NB4 (cell line): ENCODE measurements at regions not wholly inside any gene's neighbourhood (a gene's known extent, or its start where the extent isn't known, plus 50 kb on each side); places are given as distances from the start of the nearest gene placed in this dataset.

Experiments used
- POLR2A ChIP-seq: IDR thresholded peaks from 2 replicates; pipeline ENCODE4 v1.6.1; 2011; ENCODE audit warnings: mild to moderate bottlenecking; ENCODE audit not compliant: insufficient read length; ENCODE audit errors: extremely low read depth
- TF ChIP-seq, protein P1 (sequence below): IDR thresholded peaks from one replicate; pipeline ENCODE4 v1.5.1; 2012; ENCODE audit warnings: low read depth, low read length
- TF ChIP-seq, protein P2 (sequence below): IDR thresholded peaks from 2 replicates; pipeline ENCODE4 v1.6.1; 2011; ENCODE audit warnings: low read depth, low read length

DNA sequence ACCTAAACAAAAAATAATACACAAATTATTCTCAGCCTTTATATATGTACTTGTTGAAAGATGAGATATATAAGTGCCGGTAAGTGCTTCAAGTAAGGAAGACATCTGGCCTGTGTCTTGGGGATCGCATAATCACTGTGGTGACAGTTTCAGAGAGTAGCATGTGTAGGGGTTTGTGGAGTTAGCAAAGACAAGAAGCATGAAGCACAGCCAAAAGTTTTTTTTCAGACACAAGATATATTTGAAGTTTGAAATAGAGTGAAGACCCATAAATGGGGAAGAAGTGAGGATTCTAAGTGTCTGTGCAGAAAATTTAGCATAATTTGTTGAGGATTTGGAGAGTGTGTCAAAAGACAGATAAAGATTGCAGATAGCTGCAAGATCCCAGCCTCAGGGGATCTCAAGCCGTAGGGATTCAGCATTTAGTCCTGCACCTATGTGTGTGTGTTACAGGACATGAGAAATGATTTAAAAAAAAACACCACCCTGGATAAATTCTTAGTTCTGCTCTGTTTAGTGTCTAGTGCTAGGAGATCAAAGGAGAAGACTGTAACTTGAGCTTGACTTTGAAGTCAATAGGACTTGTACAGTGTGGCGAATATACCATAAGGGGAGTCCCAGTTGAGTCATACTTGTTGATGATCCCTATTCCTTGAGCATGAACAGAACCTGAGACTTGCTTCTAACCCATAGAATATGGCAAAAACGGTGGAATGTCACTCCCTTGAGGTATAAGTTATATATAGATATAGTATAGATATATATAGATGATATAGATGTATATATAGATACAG, 123.9 kb upstream of the GRM7 start:
- TF ChIP-seq, protein P1, sequence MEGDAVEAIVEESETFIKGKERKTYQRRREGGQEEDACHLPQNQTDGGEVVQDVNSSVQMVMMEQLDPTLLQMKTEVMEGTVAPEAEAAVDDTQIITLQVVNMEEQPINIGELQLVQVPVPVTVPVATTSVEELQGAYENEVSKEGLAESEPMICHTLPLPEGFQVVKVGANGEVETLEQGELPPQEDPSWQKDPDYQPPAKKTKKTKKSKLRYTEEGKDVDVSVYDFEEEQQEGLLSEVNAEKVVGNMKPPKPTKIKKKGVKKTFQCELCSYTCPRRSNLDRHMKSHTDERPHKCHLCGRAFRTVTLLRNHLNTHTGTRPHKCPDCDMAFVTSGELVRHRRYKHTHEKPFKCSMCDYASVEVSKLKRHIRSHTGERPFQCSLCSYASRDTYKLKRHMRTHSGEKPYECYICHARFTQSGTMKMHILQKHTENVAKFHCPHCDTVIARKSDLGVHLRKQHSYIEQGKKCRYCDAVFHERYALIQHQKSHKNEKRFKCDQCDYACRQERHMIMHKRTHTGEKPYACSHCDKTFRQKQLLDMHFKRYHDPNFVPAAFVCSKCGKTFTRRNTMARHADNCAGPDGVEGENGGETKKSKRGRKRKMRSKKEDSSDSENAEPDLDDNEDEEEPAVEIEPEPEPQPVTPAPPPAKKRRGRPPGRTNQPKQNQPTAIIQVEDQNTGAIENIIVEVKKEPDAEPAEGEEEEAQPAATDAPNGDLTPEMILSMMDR = no peak
- TF ChIP-seq POLR2A = no peak
- TF ChIP-seq, protein P2, sequence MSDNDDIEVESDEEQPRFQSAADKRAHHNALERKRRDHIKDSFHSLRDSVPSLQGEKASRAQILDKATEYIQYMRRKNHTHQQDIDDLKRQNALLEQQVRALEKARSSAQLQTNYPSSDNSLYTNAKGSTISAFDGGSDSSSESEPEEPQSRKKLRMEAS = no peak
